ENCODE measurements at regions not wholly inside any gene's neighbourhood (a gene's known extent, or its start where the extent isn't known, plus 50 kb on each side); places are given as distances from the start of the nearest gene placed in this dataset.

- TF ChIP-seq POLR2AphosphoS5 (IDR thresholded peaks at IDR 0.05; ENCODE audit: borderline replicate concordance, low read depth, low read length) = no peak
- no peak for TF ChIP-seq EZH2 (IDR thresholded peaks at IDR 0.05)
- TF ChIP-seq FOXP2 (optimal IDR thresholded peaks at IDR 0.05; ENCODE audit: control extremely low read depth, extremely low read length, insufficient read depth) = no peak
These were observed 651.4 kb downstream of the ADGRL2 start for GRCh38 chr1:82452096-82452495.

Measured in SK-N-MC (cell line).